ENCODE measurements at regions not wholly inside any gene's neighbourhood (a gene's known extent, or its start where the extent isn't known, plus 50 kb on each side); places are given as distances from the start of the nearest gene placed in this dataset.

- TF ChIP-seq CTCF (IDR thresholded peaks at IDR 0.05) (no peak), HOXA7 (CRISPR knock-in tag; IDR thresholded peaks at IDR 0.05) (no peak), NR3C1 (IDR thresholded peaks at IDR 0.05) (no peak), EP300 (IDR thresholded peaks at IDR 0.05) (no peak), POLR2A (IDR thresholded peaks at IDR 0.05; ENCODE audit: low read length) (no peak), CHD2 (IDR thresholded peaks at IDR 0.05; ENCODE audit: low read length, partially characterized antibody) (no peak), POLR2AphosphoS2 (conservative IDR thresholded peaks at IDR 0.05; ENCODE audit: low read length) (no peak), HMGXB4 (CRISPR knock-in tag; IDR thresholded peaks at IDR 0.05; ENCODE audit: borderline replicate concordance) (no peak), REST (IDR thresholded peaks at IDR 0.05) (no peak), ATOH8 (CRISPR knock-in tag; IDR thresholded peaks at IDR 0.05; ENCODE audit: low read depth) (no peak), MAX (IDR thresholded peaks at IDR 0.05) (no peak), NFE2L2 (conservative IDR thresholded peaks at IDR 0.05; ENCODE audit: low read length) (no peak), RNF2 (IDR thresholded peaks at IDR 0.05; ENCODE audit: borderline replicate concordance, low read depth) (no peak)
These were observed 115.4 kb upstream of the STK26 start for GRCh38 chrX:131907488-131908314.

All from A549 (cell line).